ENCODE measurements at regions not wholly inside any gene's neighbourhood (a gene's known extent, or its start where the extent isn't known, plus 50 kb on each side); places are given as distances from the start of the nearest gene placed in this dataset.

DNA sequence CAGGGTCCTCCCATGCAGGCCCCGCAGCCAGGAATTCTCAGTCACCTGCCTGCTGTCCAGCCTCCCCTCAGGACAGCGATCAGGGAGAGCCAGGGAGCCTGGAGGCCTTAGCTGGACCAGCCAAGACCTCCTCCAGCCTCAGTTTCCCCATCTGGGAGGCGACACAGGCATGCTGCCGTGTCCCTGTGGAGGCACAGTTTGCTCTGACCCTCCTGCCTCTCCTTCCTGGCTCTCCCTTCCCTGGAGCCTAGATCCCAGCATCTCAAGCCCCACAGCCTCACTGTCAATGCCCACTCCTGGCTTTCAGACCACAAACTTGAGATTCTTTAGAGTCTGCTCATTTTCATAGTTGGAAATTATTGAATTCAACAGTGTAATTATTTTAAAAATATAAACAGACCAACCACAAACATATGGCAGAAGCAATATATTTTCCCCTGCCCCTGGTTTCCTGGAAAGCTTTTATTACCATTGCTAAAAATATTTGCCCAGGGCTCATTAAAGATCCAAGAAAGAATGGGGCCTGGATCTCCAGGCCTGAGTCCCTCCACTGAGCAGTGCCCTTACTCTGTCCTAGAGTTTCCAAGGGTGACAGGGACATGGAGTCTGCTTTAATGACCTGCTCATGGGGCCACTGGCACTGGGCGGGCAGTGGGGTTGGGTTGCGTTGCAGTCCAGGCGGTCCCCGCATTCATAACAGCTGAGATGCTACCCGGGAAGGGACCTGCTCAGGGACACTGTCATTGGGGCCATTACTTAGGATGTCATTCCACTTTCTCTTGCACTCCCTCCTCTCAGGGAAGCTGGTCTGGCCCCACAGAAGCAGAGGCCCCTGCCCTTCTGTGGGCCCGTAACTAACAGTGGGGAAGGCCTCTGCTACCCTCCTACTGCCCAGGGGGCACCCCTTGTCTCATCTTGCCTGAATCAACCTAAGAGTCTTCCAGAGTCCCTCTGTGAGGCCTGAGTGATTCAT is 81.6 kb upstream of the CHST15 start:
- TF ChIP-seq, protein P1, sequence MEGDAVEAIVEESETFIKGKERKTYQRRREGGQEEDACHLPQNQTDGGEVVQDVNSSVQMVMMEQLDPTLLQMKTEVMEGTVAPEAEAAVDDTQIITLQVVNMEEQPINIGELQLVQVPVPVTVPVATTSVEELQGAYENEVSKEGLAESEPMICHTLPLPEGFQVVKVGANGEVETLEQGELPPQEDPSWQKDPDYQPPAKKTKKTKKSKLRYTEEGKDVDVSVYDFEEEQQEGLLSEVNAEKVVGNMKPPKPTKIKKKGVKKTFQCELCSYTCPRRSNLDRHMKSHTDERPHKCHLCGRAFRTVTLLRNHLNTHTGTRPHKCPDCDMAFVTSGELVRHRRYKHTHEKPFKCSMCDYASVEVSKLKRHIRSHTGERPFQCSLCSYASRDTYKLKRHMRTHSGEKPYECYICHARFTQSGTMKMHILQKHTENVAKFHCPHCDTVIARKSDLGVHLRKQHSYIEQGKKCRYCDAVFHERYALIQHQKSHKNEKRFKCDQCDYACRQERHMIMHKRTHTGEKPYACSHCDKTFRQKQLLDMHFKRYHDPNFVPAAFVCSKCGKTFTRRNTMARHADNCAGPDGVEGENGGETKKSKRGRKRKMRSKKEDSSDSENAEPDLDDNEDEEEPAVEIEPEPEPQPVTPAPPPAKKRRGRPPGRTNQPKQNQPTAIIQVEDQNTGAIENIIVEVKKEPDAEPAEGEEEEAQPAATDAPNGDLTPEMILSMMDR (IDR thresholded peaks at IDR 0.05; ENCODE audit: insufficient read depth, low read depth, low read length, missing control alignments) = no peak
- DNase-seq (ENCODE audit: low read depth) = no peak
- H3K4me3 ChIP-seq (ENCODE audit: low read depth, low read length) = no peak overlapping the region

GRCh38 chr10:124174071-124174566 is 80.7 kb upstream of the CHST15 start:
- DNase-seq (ENCODE audit: low read depth) = no peak
- no peak overlapping the region for H3K4me3 ChIP-seq (ENCODE audit: low read depth, low read length)
- TF ChIP-seq, protein P1 (IDR thresholded peaks at IDR 0.05; ENCODE audit: insufficient read depth, low read depth, low read length, missing control alignments) = no peak

- no peak overlapping the region for H3K4me3 ChIP-seq (ENCODE audit: low read depth, low read length)
- no peak for DNase-seq (ENCODE audit: low read depth)
- TF ChIP-seq, protein P1 (IDR thresholded peaks at IDR 0.05; ENCODE audit: insufficient read depth, low read depth, low read length, missing control alignments) = no peak
These were observed 80.0 kb upstream of the CHST15 start for GRCh38 chr10:124173298-124173900.

GRCh38 chr10:124172181-124172916 is 79.0 kb upstream of the CHST15 start:
- TF ChIP-seq, protein P1 (IDR thresholded peaks at IDR 0.05; ENCODE audit: insufficient read depth, low read depth, low read length, missing control alignments) = no peak
- no peak for DNase-seq (ENCODE audit: low read depth)
- H3K4me3 ChIP-seq (ENCODE audit: low read depth, low read length) = no peak overlapping the region

DNA sequence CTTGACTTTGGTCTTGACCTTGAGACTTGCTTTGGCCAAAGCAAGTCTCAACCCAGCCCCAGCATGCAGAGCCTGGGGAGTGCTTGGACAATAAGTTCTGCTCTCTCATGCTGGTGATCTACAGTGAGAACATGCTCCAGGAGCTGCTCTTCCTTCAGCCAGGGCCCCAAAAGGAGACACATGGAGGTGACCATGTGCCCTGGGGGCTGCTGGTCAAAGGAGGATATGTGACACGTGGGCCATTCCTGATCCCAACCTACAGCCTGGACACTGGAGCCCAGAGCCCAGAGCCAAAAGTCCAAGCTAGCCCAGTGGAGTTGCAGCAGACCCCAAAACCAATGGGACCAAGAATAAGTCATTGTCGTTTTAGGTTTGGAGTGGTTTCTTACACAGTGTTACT is 78.2 kb upstream of the CHST15 start:
- no peak overlapping the region for H3K4me3 ChIP-seq (ENCODE audit: low read depth, low read length)
- TF ChIP-seq, protein P1 (IDR thresholded peaks at IDR 0.05; ENCODE audit: insufficient read depth, low read depth, low read length, missing control alignments) = no peak
- no peak for DNase-seq (ENCODE audit: low read depth)

GRCh38 chr10:124170631-124171030 is 77.2 kb upstream of the CHST15 start:
- DNase-seq (ENCODE audit: low read depth) = no peak
- H3K4me3 ChIP-seq (ENCODE audit: low read depth, low read length) = no peak overlapping the region
- TF ChIP-seq, protein P1 (IDR thresholded peaks at IDR 0.05; ENCODE audit: insufficient read depth, low read depth, low read length, missing control alignments) = no peak

All from GM12865 (cell line).